ENCODE measurements at regions not wholly inside any gene's neighbourhood (a gene's known extent, or its start where the extent isn't known, plus 50 kb on each side); places are given as distances from the start of the nearest gene placed in this dataset.

- Histone ChIP-seq H3K36me3 (ENCODE audit: control insufficient read depth, insufficient read depth, low read length) (no peaks in the 10 kb centered on the region), H3K4me3 (ENCODE audit: low read length) (no peak overlapping the region), H3K27me3 (ENCODE audit: control insufficient read depth, insufficient read depth, low read length) (no peaks in the 10 kb centered on the region), H3K4me1 (ENCODE audit: control insufficient read depth, insufficient read depth, low read length) (no peaks in the 10 kb centered on the region), H3K27ac (ENCODE audit: low read depth, low read length) (no peak overlapping the region), H3K9ac (ENCODE audit: low read length) (no peak overlapping the region)
These were observed 102.9 kb upstream of the PHYHIPL start for GRCh38 chr10:59073456-59074053.

GRCh38 chr10:59075576-59075975 is 100.9 kb upstream of the PHYHIPL start:
- Histone ChIP-seq H3K9ac (ENCODE audit: low read length) (no peak overlapping the region), H3K36me3 (ENCODE audit: control insufficient read depth, insufficient read depth, low read length) (no peaks in the 10 kb centered on the region), H3K4me1 (ENCODE audit: control insufficient read depth, insufficient read depth, low read length) (no peaks in the 10 kb centered on the region), H3K4me3 (ENCODE audit: low read length) (no peak overlapping the region), H3K27me3 (ENCODE audit: control insufficient read depth, insufficient read depth, low read length) (no peaks in the 10 kb centered on the region), H3K27ac (ENCODE audit: low read depth, low read length) (no peak overlapping the region)

GRCh38 chr10:59077855-59078254 is 98.6 kb upstream of the PHYHIPL start:
- H3K36me3 ChIP-seq (ENCODE audit: control insufficient read depth, insufficient read depth, low read length), result no peaks in the 10 kb centered on the region
- H3K4me3 ChIP-seq (ENCODE audit: low read length), result no peak overlapping the region
- no peaks in the 10 kb centered on the region for H3K4me1 ChIP-seq (ENCODE audit: control insufficient read depth, insufficient read depth, low read length)
- H3K9ac ChIP-seq (ENCODE audit: low read length), result no peak overlapping the region
- no peak overlapping the region for H3K27ac ChIP-seq (ENCODE audit: low read depth, low read length)
- H3K27me3 ChIP-seq (ENCODE audit: control insufficient read depth, insufficient read depth, low read length), result no peaks in the 10 kb centered on the region

- Histone ChIP-seq H3K27ac (ENCODE audit: low read depth, low read length) (no peak overlapping the region), H3K9ac (ENCODE audit: low read length) (no peak overlapping the region), H3K36me3 (ENCODE audit: control insufficient read depth, insufficient read depth, low read length) (no peaks in the 10 kb centered on the region), H3K27me3 (ENCODE audit: control insufficient read depth, insufficient read depth, low read length) (no peaks in the 10 kb centered on the region), H3K4me3 (ENCODE audit: low read length) (no peak overlapping the region), H3K4me1 (ENCODE audit: control insufficient read depth, insufficient read depth, low read length) (no peaks in the 10 kb centered on the region)
These were observed 97.5 kb upstream of the PHYHIPL start for GRCh38 chr10:59078978-59079377.

GRCh38 chr10:59079386-59080226 is 96.8 kb upstream of the PHYHIPL start:
- no peaks in the 10 kb centered on the region for H3K27me3 ChIP-seq (ENCODE audit: control insufficient read depth, insufficient read depth, low read length)
- no peak overlapping the region for H3K27ac ChIP-seq (ENCODE audit: low read depth, low read length)
- H3K36me3 ChIP-seq (ENCODE audit: control insufficient read depth, insufficient read depth, low read length), result no peaks in the 10 kb centered on the region
- H3K4me3 ChIP-seq (ENCODE audit: low read length), result no peak overlapping the region
- no peak overlapping the region for H3K9ac ChIP-seq (ENCODE audit: low read length)
- H3K4me1 ChIP-seq (ENCODE audit: control insufficient read depth, insufficient read depth, low read length), result no peaks in the 10 kb centered on the region

GRCh38 chr10:59082249-59082648 is 94.2 kb upstream of the PHYHIPL start:
- Histone ChIP-seq H3K4me1 (ENCODE audit: control insufficient read depth, insufficient read depth, low read length) (no peaks in the 10 kb centered on the region), H3K36me3 (ENCODE audit: control insufficient read depth, insufficient read depth, low read length) (no peaks in the 10 kb centered on the region), H3K27me3 (ENCODE audit: control insufficient read depth, insufficient read depth, low read length) (no peaks in the 10 kb centered on the region), H3K4me3 (ENCODE audit: low read length) (no peak overlapping the region), H3K9ac (ENCODE audit: low read length) (no peak overlapping the region), H3K27ac (ENCODE audit: low read depth, low read length) (no peak overlapping the region)

GRCh38 chr10:59085054-59085453 is 91.4 kb upstream of the PHYHIPL start:
- Histone ChIP-seq H3K9ac (ENCODE audit: low read length) (no peak overlapping the region), H3K27ac (ENCODE audit: low read depth, low read length) (no peak overlapping the region), H3K36me3 (ENCODE audit: control insufficient read depth, insufficient read depth, low read length) (no peaks in the 10 kb centered on the region), H3K27me3 (ENCODE audit: control insufficient read depth, insufficient read depth, low read length) (no peaks in the 10 kb centered on the region), H3K4me1 (ENCODE audit: control insufficient read depth, insufficient read depth, low read length) (no peaks in the 10 kb centered on the region), H3K4me3 (ENCODE audit: low read length) (no peak overlapping the region)

GRCh38 chr10:59085711-59086502 is 90.5 kb upstream of the PHYHIPL start:
- Histone ChIP-seq H3K27ac (ENCODE audit: low read depth, low read length) (no peak overlapping the region), H3K4me3 (ENCODE audit: low read length) (no peak overlapping the region), H3K36me3 (ENCODE audit: control insufficient read depth, insufficient read depth, low read length) (no peaks in the 10 kb centered on the region), H3K9ac (ENCODE audit: low read length) (no peak overlapping the region), H3K4me1 (ENCODE audit: control insufficient read depth, insufficient read depth, low read length) (no peaks in the 10 kb centered on the region), H3K27me3 (ENCODE audit: control insufficient read depth, insufficient read depth, low read length) (no peaks in the 10 kb centered on the region)

- Histone ChIP-seq H3K27ac (ENCODE audit: low read depth, low read length) (no peak overlapping the region), H3K4me3 (ENCODE audit: low read length) (no peak overlapping the region)
These were observed 89.0 kb upstream of the PHYHIPL start for GRCh38 chr10:59087486-59087885.

GRCh38 chr10:59088912-59089573 is 87.4 kb upstream of the PHYHIPL start:
- no peaks in the 10 kb centered on the region for H3K27me3 ChIP-seq (ENCODE audit: control insufficient read depth, insufficient read depth, low read length)
- H3K9ac ChIP-seq (ENCODE audit: low read length), result no peak overlapping the region
- H3K4me1 ChIP-seq (ENCODE audit: control insufficient read depth, insufficient read depth, low read length), result no peaks in the 10 kb centered on the region
- H3K4me3 ChIP-seq (ENCODE audit: low read length), result no peak overlapping the region
- no peak overlapping the region for H3K27ac ChIP-seq (ENCODE audit: low read depth, low read length)
- H3K36me3 ChIP-seq (ENCODE audit: control insufficient read depth, insufficient read depth, low read length), result no peaks in the 10 kb centered on the region

More at GRCh38 chr10:59087486-59087885, 89.0 kb upstream of the PHYHIPL start:
- H3K4me1 ChIP-seq (ENCODE audit: control insufficient read depth, insufficient read depth, low read length), result no peaks in the 10 kb centered on the region
- H3K27me3 ChIP-seq (ENCODE audit: control insufficient read depth, insufficient read depth, low read length), result no peaks in the 10 kb centered on the region
- no peak overlapping the region for H3K9ac ChIP-seq (ENCODE audit: low read length)
- H3K36me3 ChIP-seq (ENCODE audit: control insufficient read depth, insufficient read depth, low read length), result no peaks in the 10 kb centered on the region

GRCh38 chr10:59090817-59091622 is 85.4 kb upstream of the PHYHIPL start:
- no peaks in the 10 kb centered on the region for H3K36me3 ChIP-seq (ENCODE audit: control insufficient read depth, insufficient read depth, low read length)
- no peak overlapping the region for H3K27ac ChIP-seq (ENCODE audit: low read depth, low read length)
- no peaks in the 10 kb centered on the region for H3K4me1 ChIP-seq (ENCODE audit: control insufficient read depth, insufficient read depth, low read length)
- H3K27me3 ChIP-seq (ENCODE audit: control insufficient read depth, insufficient read depth, low read length), result no peaks in the 10 kb centered on the region
- H3K9ac ChIP-seq (ENCODE audit: low read length), result no peak overlapping the region
- H3K4me3 ChIP-seq (ENCODE audit: low read length), result no peak overlapping the region

All from rectal smooth muscle tissue (tissue), 1 donor.